GM13977 (cell line): ENCODE measurements at regions not wholly inside any gene's neighbourhood (a gene's known extent, or its start where the extent isn't known, plus 50 kb on each side); places are given as distances from the start of the nearest gene placed in this dataset.
"Not testable (repeated sequence)": the region's sequence is repeated elsewhere in the genome, so short reads cannot be mapped to it uniquely, and the experiment has no call there.

Experiments
- DNase-seq: peaks from one replicate; pipeline ENCODE4 v3.0.0; 2012; ENCODE audit warnings: low spot score
- CTCF ChIP-seq: IDR thresholded peaks from 2 replicates; pipeline ENCODE4 v1.5.1; 2012; ENCODE audit warnings: mild to moderate bottlenecking, control low read depth; ENCODE audit not compliant: insufficient read depth; ENCODE audit errors: extremely low read depth, missing control alignments
- in situ Hi-C: fragments of 300-500 bp; cut with MboI; formaldehyde crosslinking; loops from one replicate; pipeline ENCODE4 v1.12.0; 2022; ENCODE audit warnings: low sequenced_read_pairs, low pct_unique_long_range_greater_than_20kb, mixed read lengths, inconsistent platforms; ENCODE audit not compliant: unreplicated experiment

GRCh38 chr4:1589098-1589497, 95.0 kb downstream of the FAM53A start:
- no peak for DNase-seq
- no peak for TF ChIP-seq CTCF
- in situ Hi-C loops = no loop called here

GRCh38 chr4:1588306-1588705, 95.8 kb downstream of the FAM53A start:
- in situ Hi-C loops = no loop called here
- no peak for TF ChIP-seq CTCF
- DNase-seq = no peak

GRCh38 chr4:1584498-1584897, 99.6 kb downstream of the FAM53A start:
- no peak for TF ChIP-seq CTCF
- in situ Hi-C loops = no loop called here

GRCh38 chr4:1583859-1584258, 100.3 kb downstream of the FAM53A start:
- in situ Hi-C loops = no loop called here
- no peak for TF ChIP-seq CTCF
- no peak for DNase-seq

More at GRCh38 chr4:1584498-1584897, 99.6 kb downstream of the FAM53A start:
- DNase-seq = no peak

GRCh38 chr4:1583051-1583785, 100.9 kb downstream of the FAM53A start:
- in situ Hi-C loops = no loop called here
- no peak for DNase-seq
- TF ChIP-seq CTCF = no peak

GRCh38 chr4:1582227-1582626, 101.9 kb downstream of the FAM53A start:
- TF ChIP-seq CTCF = no peak
- no peak for DNase-seq
- in situ Hi-C loops = no loop called here

GRCh38 chr4:1581164-1581894, 102.8 kb downstream of the FAM53A start:
- DNase-seq = peak; percentile 91
- in situ Hi-C loops = not testable (repeated sequence)

- DNase-seq, in situ Hi-C loops: not testable (repeated sequence)
Observed at GRCh38 chr4:1580692-1581012, 103.5 kb downstream of the FAM53A start.
